ENCODE measurements at regions not wholly inside any gene's neighbourhood (a gene's known extent, or its start where the extent isn't known, plus 50 kb on each side); places are given as distances from the start of the nearest gene placed in this dataset.
"Not testable (repeated sequence)": the region's sequence is repeated elsewhere in the genome, so short reads cannot be mapped to it uniquely, and the experiment has no call there.

DNA sequence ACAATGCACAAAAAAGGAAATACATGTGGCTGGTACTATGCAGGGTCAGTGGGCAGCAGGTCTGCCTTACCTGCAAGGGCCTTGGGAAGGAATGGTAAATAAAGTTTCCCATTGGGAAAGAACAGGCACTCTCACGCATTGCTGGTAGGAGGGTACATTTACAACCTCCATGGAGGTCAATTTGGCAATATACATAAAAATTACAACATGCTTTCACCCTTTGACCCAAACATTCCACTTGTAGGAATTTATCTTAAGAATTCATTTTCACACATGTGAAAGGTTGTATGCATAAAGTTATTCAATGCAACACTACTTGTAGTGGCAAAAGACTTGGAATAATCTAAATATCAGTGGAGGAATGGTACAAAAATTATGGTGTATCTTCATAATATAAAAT lies 216.4 kb downstream of the DLEU7 start:
- DNase-seq, result no peak

DNA sequence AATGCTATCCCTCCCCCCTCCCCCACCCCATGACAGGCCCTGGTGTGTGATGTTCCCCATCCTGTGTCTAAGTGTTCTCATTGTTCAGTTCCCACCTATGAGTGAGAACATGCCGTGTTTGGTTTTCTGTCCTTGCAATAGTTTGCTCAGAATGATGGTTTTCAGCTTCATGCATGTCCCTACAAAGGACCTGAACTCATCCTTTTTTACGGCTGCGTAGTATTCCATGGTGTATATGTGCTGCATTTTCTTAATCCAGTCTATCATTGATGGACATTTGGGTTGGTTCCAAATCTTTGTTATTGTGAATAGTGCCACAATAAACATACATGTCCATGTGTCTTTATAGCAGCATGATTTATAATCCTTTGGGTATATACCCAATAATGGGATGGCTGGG lies 215.0 kb downstream of the DLEU7 start:
- not testable (repeated sequence) for DNase-seq

DNA sequence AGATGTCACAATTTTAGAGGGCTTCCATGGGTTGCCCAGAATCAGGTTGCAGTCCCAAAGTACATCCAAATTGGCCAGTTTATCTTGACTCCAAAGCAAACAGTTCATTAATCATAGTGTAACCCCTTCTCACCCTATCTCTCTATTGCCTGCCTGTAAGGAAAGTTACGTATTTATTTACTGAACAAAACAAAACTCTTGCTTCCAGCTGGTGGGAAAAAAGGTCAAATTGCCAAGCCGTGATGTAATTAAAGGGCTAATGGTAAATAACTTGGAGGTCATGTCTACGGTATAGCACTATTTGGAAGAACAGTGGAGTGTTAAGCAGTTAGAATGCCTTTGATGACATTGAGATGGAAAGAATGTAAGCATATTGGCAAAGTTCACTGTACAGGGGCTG lies 214.0 kb downstream of the DLEU7 start:
- DNase-seq, result no peak

DNA sequence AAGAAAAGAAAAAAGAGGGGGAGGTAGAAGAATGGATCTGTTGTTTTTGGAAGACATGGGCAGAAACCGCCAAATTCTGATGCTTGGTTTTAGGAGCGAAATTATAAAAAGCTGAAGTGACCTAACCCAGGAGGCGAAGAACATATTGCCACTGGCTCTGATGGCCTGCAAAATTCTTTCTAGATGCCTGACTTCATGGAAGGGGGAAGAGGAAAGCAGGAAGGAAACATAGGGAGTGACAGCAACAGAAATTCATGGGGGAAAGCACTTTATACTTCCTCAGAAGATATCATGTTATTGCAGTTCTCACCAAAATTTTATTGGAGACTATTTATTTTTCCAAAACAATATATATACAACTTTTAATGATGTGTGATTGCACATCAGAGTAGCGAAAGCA lies 213.5 kb downstream of the DLEU7 start:
- no peak for DNase-seq

DNA sequence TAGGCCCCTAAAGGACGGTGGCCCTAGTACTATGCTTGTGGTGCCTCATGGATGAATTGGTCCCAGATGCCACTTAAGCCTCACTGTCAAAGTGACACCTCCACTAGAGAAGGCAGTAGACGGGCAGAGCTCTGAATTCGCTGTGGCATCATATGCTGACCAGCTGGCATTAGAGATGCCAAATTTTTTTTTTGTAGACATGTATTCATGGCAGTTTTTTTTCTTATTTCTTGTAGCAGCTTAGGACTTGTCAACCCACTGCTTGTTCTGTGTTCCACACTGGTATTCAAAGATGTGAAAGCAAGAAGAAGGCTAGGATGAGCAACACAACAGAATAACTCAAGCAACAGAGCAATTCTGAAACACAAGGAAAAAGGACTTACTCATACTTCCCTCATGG lies 212.5 kb downstream of the DLEU7 start:
- DNase-seq, result no peak

DNA sequence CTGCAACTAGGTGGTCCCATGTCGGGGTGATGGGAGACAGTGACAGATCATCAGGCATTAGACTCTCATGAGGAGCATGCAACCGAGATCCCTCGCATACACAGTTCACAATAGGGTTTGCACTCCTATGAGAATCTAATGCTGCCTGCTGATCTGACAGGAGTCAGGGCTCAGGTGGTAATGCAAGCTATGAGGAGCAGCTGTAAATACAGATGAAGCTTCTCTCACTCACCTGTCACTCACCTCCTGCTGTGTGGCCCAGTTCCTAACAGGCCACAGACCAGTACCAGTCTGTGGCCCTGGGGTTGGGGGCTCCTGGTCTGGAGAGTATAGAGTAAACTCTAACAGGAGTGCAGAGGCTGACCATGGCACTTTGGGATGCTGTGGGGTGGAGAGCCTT lies 209.2 kb downstream of the DLEU7 start:
- no peak for DNase-seq

DNA sequence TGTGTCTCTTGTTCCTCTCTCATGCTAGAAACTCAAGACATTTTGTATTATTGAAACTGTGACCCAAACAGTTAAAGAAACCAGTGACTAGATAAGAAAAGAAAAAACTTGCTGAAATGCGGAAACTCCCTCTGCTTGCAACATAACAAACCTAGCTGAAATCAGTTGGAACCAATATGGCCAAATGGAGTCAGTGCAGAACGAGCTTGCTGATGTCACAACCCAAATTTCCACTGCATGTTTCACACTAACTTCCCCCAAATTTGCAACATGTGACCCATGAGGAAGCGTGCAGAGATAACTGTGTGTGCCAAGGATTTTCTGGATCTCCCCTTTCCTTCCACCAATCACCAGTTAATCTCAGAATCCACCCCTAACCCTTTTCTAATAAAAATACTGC lies 208.0 kb downstream of the DLEU7 start:
- no peak for DNase-seq

DNA sequence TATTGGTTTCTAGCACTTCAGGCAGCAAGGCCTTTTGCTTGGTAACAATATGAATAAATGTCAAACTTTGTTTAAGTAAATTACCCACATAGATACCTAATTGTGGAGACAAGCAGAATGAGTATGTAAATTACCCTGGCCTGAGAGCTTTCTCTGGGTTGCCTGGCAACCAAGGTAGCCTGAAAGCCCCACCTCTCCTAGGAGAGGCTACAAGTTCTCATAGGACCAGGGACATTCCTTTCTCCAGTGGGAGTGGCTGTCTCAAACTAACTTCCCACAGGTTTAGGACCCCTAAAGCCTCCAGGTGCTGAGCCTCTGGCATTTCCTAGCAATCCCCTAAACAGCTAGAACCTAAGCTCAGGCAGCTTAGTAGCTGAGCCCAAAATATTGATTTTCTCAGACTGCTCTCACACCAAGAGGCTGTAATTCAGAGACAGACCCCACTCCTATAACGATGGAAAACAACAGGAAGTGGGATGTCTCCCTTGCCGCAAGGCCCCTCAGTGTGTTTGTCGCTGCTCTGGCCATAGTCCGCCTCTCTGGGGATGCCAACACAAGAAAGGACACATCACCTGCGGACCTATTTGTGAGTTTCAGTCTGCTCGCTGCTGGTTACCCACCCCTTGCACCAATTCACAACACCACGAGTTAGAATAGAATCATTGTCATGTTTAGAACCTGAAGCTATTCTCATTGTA lies 207.3 kb downstream of the DLEU7 start:
- no peak for DNase-seq

DNA sequence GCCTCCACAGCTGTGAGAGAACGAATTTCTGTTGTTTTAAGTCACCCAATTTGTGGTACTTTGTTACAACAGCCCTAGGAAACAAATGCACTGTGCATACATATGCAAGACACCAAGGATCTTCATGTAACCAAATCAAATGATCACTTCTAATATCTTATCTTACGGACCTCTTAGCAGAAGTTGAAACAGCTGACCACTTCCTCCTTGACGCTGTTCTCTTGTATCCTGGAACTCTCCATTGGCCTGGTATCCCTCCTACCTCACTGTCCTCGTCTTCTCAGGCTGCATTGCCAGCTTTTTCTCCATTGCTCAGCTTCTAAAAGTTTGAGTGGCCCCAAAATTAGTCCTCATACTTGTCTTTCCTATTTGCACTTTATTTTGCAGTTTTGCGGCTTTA lies 200.4 kb downstream of the DLEU7 start:
- no peak for DNase-seq

DNA sequence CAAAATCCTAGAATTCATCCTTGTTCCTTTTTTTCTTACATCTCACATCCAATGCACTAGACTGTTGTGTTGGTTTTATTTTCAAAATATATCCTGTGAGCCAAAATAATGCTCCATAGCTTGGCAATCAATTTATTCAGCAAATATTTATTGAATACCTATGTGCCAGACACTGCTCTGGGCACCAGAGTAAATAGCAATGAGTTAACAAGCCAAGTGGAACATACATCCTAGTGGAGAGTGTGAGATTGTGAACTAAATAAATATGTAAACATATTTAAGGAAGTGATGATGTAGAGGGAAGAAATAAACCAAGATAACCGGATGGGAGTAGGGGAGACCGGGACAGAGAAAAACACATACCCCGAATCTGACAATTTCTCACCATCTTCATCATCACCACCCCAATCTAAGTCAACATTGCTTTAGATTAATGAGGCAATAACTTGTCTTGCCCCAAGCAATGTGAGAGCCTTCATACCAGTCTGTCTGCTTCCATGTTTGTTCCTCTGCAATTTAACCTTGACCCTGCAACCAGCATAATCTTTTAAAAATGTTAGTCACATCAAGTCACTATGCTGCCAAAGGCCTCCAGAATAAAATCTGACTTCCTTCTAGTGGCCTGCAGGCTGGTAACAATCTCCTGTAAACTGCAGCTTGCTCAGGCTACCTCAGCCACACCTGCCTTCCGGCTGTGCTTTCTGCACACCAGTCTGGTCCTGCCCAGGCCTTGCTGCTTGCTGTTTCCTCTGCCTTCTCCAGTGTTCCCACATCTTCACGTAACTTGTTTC lies 199.2 kb downstream of the DLEU7 start:
- no peak for DNase-seq

DNA sequence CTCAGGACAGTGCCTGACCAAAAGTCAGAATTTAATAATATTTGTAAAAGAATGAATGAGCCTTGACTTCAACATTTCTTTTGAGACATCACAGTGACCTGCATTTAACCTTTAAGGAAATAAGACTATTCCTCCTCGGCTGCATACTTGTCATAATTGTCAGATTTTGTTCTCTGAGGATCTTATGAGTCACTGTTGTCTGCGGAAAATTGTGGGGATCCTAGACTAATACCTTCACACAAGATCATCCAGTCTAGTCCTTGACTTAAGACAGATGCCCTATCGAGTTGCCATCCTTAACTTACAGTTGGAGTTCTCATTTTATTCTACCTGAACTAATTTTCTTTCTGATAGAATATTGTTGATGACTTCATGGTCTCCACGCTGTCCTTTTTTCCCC lies 198.4 kb downstream of the DLEU7 start:
- DNase-seq, result no peak

DNA sequence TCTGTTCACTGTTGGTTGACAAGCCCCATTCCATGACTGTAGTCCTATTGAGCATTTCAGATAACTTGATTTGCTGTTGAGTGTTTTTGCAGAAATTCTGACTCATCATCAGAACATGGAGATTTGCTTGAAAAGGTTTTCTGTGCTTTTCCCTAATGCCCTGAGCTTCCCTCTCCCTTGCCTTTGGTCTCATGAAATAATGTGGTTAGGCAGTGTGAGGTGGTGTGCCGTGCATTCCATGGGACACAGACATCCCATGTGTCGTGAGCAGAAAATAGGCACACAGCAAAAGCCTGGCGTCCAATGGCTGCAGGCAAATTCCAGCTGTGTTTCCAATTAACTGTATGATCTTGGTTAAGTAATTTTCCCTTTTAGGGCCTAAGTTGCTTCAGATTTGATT lies 197.4 kb downstream of the DLEU7 start:
- DNase-seq, result no peak

DNA sequence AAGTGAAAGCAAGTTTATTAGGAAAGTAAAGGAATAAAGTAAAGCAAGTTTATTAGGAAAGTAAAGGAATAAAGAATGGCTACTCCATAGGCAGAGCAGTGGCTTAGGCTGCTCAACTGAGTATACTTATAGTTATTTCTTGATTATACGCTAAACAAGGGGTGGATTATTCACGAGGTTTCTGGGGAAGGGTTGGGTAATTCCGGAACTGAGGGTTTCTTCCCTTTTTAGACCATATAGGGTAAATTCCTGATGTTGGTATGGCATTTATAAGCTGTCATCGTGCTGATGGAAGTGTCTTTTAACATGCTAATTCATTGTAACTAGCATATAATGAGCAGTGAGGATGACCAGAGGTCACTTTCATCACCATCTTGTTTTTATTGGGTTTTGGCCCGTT lies 194.3 kb downstream of the DLEU7 start:
- no peak for DNase-seq

DNA sequence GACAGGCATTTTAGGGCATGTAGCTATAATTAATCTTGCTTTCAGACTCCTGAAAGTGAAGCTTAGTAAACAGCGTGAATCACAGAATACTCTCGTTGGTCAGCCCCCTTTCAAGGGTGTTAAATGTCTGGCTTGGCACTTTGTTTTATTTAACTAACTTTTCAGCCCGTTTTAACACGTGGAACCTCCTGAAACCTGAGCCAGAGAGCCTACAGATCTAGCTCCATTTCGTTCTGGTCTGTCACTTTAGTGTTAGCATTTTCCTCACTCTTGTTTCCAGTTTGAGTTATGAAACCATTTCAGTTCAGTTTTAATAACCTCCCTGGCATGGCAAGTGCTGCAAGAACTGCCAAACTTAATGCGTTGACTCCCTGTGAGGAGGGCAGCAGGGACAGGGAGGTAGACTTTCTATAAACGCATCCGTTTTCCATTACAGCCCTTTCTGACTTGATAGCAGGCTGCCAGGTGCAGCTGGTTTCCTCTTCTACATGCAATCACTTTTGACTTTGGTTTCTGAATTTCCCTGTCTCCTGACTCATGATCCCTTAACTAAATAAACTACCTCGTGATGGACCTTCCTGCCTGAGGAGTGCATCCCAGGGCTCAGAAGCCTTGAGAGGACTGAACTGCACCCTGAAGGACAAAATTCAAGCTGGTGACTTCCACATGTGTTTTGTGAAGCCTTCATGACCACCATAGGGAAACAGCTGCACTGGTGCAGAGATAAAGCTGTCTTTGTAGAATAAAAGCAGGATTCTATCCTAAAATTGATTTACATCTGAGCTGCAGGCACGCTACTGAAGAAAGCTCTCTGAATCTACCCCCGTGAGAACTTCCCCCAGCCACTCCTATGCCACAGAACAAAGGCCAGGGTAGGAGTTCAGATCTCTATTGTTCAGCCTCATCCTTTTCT lies 192.6 kb downstream of the DLEU7 start:
- no peak for DNase-seq

DNA sequence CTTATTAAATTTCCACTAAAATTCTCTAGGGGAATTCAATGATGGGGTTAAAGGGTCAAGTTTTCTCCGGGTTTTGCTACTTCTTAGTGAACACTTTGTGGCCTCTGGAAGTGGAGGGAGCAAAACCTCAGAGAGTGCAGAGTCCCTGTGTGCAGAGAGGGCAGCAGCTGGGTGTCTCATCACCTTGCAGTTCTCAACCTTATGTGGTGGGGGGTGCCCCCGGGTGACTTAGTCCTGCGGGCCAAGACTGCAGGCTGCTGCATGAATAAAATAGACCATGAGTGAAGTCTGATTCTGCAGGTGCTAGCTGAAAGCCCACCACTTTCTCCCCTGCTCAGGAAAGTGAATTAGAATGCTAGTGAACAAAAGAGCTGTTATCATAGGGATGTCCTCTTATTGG lies 191.6 kb downstream of the DLEU7 start:
- no peak for DNase-seq

DNA sequence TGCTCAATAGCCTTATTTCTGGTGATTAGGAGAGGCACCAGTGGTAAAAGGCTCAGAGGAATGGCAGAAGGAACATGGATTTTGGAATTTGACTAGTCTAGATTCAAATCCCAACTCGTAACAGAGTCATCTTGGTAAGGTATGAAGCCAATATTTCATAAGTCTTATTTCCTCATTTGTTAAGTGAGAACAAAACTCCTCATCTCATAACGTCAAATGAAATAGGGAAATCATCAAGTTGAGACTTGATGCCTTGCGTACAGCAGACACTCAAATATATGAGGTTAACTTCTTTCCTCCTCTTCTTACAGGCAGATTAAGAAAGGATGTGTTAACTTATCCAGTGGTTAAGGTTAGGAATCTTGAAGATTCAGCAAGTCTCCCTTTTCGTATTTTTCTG lies 189.2 kb downstream of the DLEU7 start:
- no peak for DNase-seq

DNA sequence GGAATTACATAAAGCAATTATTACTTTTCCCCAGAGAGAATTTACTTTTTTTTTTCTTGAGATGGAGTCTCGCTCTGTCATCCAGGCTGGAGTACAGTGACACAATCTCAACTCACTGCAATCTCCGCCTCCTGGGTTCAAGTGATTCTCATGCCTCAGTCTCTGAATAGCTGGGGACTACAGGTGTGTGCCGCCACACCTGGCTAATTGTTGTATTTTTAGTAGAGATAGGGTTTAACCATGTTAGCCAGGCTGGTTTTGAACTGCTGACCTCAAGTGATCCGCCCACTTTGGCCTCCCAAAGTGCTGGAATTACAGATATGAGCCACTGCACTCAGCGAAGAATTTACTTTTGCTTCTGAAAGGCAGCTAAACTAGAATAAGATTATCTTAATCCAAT lies 181.6 kb downstream of the DLEU7 start:
- DNase-seq, result not testable (repeated sequence)

DNA sequence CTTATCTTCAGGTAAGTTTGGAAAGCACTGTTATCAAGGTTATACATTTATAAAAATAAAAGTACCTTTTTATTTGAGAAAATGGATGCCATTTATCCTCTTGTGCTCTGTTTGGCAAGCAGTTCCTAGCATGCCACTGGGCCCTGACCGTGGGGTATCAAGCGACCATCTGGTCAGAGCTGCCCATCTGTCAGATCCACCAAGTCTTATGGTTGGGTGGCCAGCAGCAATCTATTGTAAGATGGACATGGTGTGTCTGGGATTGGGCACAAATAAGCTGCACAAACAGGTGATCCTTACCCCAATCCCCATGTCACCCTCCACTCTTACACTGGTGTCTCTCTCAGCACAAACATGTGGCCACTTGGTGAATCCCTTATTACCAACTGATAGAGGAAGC lies 178.5 kb downstream of the DLEU7 start:
- no peak for DNase-seq

DNA sequence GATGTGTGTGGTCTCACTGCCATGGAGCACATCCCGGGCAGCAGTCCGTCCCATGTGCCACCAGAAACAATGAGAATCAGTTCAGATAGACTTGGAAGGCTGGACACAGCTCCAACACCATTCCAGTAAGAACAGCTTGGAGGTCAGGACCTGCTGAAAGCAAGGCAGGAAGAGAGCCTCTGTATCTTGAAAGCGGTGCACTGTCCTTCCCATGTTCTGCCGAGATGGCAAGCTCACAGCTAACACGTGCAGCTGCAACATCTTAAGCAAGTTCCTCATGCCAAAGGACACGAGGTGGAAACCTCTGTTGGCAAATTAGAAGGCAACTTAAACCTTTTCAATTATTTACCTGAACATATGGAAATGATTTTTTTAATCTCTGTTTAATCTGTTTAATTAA lies 175.4 kb downstream of the DLEU7 start:
- DNase-seq, result no peak

DNA sequence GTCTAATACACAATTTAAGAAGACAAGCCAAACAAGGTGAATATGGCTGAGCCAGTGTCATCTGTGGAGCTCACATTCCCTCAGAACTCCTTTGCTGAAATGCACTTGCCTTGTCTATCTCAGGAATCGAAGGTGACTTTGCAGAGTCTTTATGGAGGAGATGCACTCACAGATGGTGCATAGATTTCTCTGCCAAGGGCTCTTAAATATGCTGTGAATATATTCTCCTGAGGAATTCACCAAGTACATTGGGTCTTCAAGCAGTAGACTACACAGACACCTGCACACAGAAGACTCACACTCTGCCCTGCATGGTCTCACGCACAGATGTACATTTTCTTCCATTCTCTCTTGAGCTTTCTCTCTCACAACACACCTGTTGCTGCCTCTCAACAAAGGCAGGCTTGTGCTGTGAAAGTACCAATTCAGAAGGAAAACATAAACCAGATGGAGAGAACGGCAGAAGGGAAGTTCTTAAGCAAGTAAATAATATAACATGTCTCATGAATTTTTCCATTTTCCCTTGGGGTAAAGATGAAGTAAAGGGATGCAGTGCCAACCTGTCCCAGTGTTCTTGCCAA lies 174.7 kb downstream of the DLEU7 start:
- no peak for DNase-seq

DNA sequence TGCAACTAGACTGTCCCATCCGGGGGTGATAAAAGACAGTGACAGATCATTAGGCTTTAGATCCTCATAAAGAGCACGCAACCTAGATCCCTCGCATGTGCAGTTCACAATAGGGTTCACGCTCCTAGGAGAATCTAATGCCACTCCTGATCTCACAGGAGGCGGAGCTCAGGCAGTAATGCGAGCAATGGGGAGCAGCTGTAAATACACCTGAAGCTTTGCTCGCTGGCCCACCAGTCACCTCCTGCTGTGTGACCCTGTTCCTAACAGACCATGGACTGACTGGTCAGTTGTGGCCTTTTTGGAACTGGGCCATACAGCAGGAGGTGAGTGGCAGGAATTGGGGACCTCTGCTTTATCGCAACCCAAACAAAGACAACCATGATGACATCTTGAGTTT lies 173.2 kb downstream of the DLEU7 start:
- DNase-seq, result no peak

DNA sequence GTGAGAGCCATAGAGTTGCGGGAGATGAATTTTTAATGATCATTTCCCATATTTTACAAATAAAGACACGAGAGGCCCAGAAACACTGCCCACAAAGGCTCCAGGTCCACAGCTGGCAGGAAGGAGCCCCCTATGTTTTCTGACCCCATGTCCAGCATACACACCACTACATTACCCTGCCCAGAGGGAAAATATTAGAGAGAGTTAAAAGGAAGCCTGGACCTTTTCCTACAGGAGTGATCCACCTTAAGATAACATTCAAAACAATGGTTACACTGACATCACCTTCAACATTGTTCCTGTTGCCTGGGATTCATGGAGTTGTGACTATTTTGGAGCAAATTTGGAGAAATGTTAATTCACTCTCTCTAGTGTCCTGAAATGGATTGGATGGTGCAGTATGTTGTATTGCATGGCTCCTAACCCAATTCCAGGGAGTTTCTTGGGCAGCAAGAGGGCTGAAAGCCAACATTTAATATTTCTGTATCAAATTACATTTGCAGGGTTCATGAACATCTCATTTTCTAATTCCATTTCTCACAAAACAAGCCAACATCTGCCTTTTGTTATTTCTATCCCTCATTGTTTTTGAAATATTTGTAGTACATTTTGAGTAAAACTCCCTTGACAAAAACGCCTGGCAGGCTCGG lies 172.5 kb downstream of the DLEU7 start:
- DNase-seq, result no peak

DNA sequence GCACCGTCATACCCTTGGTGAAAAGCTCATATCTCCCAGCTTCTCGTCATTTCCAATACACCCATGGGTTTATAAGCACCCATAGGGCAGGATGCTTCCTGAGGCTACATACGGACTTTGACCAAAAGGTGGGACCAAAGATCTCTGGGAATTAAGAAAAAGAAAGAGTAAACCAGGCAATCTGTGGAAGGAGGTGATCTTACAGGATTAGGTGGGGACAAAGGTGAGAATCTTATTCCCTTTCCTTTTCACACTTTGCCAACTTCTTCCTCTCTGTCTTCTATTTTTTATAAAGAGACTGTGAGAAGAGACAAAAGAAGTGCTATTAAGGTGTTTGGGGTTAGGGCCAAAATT lies 172.0 kb downstream of the DLEU7 start:
- DNase-seq, result no peak
